H1 (cell line): ENCODE measurements at regions not wholly inside any gene's neighbourhood (a gene's known extent, or its start where the extent isn't known, plus 50 kb on each side); places are given as distances from the start of the nearest gene placed in this dataset.

Experiments used
- CEBPB ChIP-seq: IDR thresholded peaks from 2 replicates; pipeline ENCODE4 v1.6.1; 2012; ENCODE audit warnings: low read depth, low read length
- CREB1 ChIP-seq: IDR thresholded peaks from 2 replicates; pipeline ENCODE4 v1.6.1; 2012; ENCODE audit warnings: inconsistent platforms
- CTBP2 ChIP-seq: IDR thresholded peaks from 2 replicates; pipeline ENCODE4 v1.7.0; 2011; ENCODE audit warnings: borderline replicate concordance, mild to moderate bottlenecking, moderate library complexity, mixed read lengths, low read length; ENCODE audit not compliant: insufficient read depth, insufficient read length
- EZH2 ChIP-seq: fragments of 200-600 bp; sonication (generic); IDR thresholded peaks from 2 replicates; pipeline ENCODE4 v1.7.1; 2012; ENCODE audit warnings: low read depth, mild to moderate bottlenecking, moderate library complexity, low read length, inconsistent platforms; ENCODE audit not compliant: severe bottlenecking
- FOSL1 ChIP-seq: IDR thresholded peaks from 2 replicates; pipeline ENCODE4 v1.6.1; 2011; ENCODE audit warnings: mild to moderate bottlenecking, low read depth, low read length, moderate library complexity; ENCODE audit not compliant: insufficient read depth
- GTF2F1 ChIP-seq: IDR thresholded peaks from 2 replicates; pipeline ENCODE4 v1.6.1; 2012; ENCODE audit warnings: low read depth, low read length, improper control_type of control experiment, borderline replicate concordance
- HDAC2 ChIP-seq, 2 experiments: fragments of 300-600 bp in 1 of 2; sonication (generic) in 1 of 2; IDR thresholded peaks; 2 replicates each; pipeline ENCODE4 v1.6.1; 2011 to 2012; ENCODE audit warnings: low read depth in 2 of 2, low read length in 2 of 2, mild to moderate bottlenecking in 2 of 2, moderate library complexity in 2 of 2, borderline replicate concordance in 1 of 2, inconsistent platforms in 1 of 2
- HDAC6 ChIP-seq: IDR thresholded peaks from one replicate; pipeline ENCODE4 v1.7.1; 2012; ENCODE audit warnings: low read depth, mild to moderate bottlenecking, inconsistent platforms, low read length, moderate library complexity
- JUND ChIP-seq: IDR thresholded peaks from 2 replicates; pipeline ENCODE4 v1.6.1; 2011; ENCODE audit warnings: mild to moderate bottlenecking, improper control_type of control experiment, low read length
- NRF1 ChIP-seq: IDR thresholded peaks from 2 replicates; pipeline ENCODE4 v1.6.1; 2011; ENCODE audit warnings: mild to moderate bottlenecking, low read depth, low read length, improper control_type of control experiment
- POU5F1 ChIP-seq: IDR thresholded peaks from 2 replicates; pipeline ENCODE4 v1.6.1; 2011; ENCODE audit warnings: low read depth, mild to moderate bottlenecking, low read length, moderate library complexity
- RBBP5 ChIP-seq: IDR thresholded peaks from 2 replicates; pipeline ENCODE4 v1.7.1; 2012; ENCODE audit warnings: low read depth, mild to moderate bottlenecking, inconsistent platforms, low read length, moderate library complexity, borderline replicate concordance
- SP4 ChIP-seq: IDR thresholded peaks from 2 replicates; pipeline ENCODE4 v1.6.1; 2012; ENCODE audit warnings: low read length, inconsistent platforms
- TEAD4 ChIP-seq: IDR thresholded peaks from 2 replicates; pipeline ENCODE4 v1.6.1; 2012; ENCODE audit warnings: low read depth, low read length, inconsistent platforms, mixed read lengths
- TF ChIP-seq, protein P1 (sequence below): IDR thresholded peaks from 2 replicates; pipeline ENCODE4 v1.6.1; 2012; ENCODE audit warnings: inconsistent platforms
- TF ChIP-seq, protein P2 (sequence below): IDR thresholded peaks from 2 replicates; pipeline ENCODE4 v1.6.1; 2011; ENCODE audit warnings: low read length, improper control_type of control experiment

DNA sequence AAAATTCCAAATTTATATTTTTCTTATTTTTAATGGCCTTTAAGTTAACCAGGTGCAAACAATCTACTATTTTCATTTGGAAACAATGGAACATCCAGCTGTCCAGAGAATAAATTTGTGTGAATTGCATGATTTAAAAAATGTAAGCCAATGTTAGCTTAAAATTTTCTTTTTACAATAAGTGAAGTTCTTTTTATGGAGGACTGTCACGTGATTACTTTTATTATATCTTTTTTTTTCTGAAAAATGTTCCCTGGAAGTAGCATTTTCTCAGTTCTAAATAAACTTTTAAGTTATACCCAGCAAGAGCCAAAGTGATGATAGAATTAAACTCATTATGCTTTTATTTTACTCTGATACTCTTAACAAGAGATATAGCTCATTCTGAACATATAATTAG lies 267.7 kb upstream of the SLC35B3 start (continued):
- TF ChIP-seq FOSL1 (no peak), TEAD4 (no peak), CEBPB (no peak), GTF2F1 (no peak), POU5F1 (no peak), NRF1 (no peak), CTBP2 (no peak), HDAC2 (IDR thresholded peaks at IDR 0.05; ENCODE audit: borderline replicate concordance in 1 of 2, low read depth in 2 of 2, low read length in 2 of 2) (no peak), SP4 (no peak), EZH2 (no peak), HDAC6 (no peak), RBBP5 (no peak), CREB1 (no peak), JUND (no peak)
- TF ChIP-seq, protein P1, sequence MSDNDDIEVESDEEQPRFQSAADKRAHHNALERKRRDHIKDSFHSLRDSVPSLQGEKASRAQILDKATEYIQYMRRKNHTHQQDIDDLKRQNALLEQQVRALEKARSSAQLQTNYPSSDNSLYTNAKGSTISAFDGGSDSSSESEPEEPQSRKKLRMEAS: no peak
- TF ChIP-seq, protein P2, sequence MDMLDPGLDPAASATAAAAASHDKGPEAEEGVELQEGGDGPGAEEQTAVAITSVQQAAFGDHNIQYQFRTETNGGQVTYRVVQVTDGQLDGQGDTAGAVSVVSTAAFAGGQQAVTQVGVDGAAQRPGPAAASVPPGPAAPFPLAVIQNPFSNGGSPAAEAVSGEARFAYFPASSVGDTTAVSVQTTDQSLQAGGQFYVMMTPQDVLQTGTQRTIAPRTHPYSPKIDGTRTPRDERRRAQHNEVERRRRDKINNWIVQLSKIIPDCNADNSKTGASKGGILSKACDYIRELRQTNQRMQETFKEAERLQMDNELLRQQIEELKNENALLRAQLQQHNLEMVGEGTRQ: no peak
